ENCODE measurements at regions not wholly inside any gene's neighbourhood (a gene's known extent, or its start where the extent isn't known, plus 50 kb on each side); places are given as distances from the start of the nearest gene placed in this dataset.

- TF ChIP-seq POLR2A (IDR thresholded peaks at IDR 0.05) (no peak), CTCF (IDR thresholded peaks at IDR 0.05) (no peak)
- intact Hi-C loops (cut with DNase I) = no loop called here
- Histone ChIP-seq H3K36me3 (replicated peaks in 1 of 2) (no peaks in the 10 kb centered on the region), H3K4me3 (no peak overlapping the region), H3K27ac (no peak overlapping the region), H3K27me3 (no peaks in the 10 kb centered on the region), H3K9me3 (replicated peaks in 1 of 3) (no peaks in the 10 kb centered on the region), H3K4me1 (replicated peaks in 1 of 2) (no peaks in the 10 kb centered on the region)
- WGBS, 4 donors = 24 to 43% (median 29%) methylated on average over 4 of the region's 4 CpGs
- DNase-seq = no peak
These were observed 161.1 kb downstream of the SNAPC1 start for GRCh38 chr14:61923348-61923747.

- intact Hi-C loops (cut with DNase I) = no loop called here
- H3K9me3 ChIP-seq (replicated peaks in 1 of 3) = no peaks in the 10 kb centered on the region
- WGBS, 4 donors = 38 to 55% (median 47%) methylated on average over 5 of the region's 5 CpGs
- H3K27me3 ChIP-seq = no peaks in the 10 kb centered on the region
- TF ChIP-seq POLR2A (IDR thresholded peaks at IDR 0.05) (no peak), CTCF (IDR thresholded peaks at IDR 0.05) (peak in 1 of 6 experiments; percentile 16)
- H3K4me3 ChIP-seq = no peak overlapping the region
- DNase-seq = no peak
- no peaks in the 10 kb centered on the region for H3K4me1 ChIP-seq (replicated peaks in 1 of 2)
- H3K27ac ChIP-seq = no peak overlapping the region
- H3K36me3 ChIP-seq (replicated peaks in 1 of 2) = no peaks in the 10 kb centered on the region
These were observed 162.8 kb downstream of the SNAPC1 start for GRCh38 chr14:61925043-61925442.

GRCh38 chr14:61925732-61926435, 163.7 kb downstream of the SNAPC1 start:
- Histone ChIP-seq H3K4me3 (no peak overlapping the region), H3K27me3 (no peaks in the 10 kb centered on the region), H3K4me1 (replicated peaks in 1 of 2) (no peaks in the 10 kb centered on the region), H3K9me3 (replicated peaks in 1 of 3) (no peaks in the 10 kb centered on the region), H3K27ac (no peak overlapping the region), H3K36me3 (replicated peaks in 1 of 2) (no peaks in the 10 kb centered on the region)
- no peak for DNase-seq
- 83 to 95% (median 88%) methylated on average over 1 of the region's 1 CpG for WGBS, 4 donors
- TF ChIP-seq CTCF (IDR thresholded peaks at IDR 0.05) = no peak
- TF ChIP-seq POLR2A (IDR thresholded peaks at IDR 0.05) = no peak
- intact Hi-C loops (cut with DNase I) = no loop called here

- intact Hi-C loops (cut with DNase I) = no loop called here
- Histone ChIP-seq H3K4me1 (replicated peaks in 1 of 2) (no peaks in the 10 kb centered on the region), H3K27me3 (no peaks in the 10 kb centered on the region), H3K9me3 (replicated peaks in 1 of 3) (no peaks in the 10 kb centered on the region), H3K4me3 (no peak overlapping the region), H3K27ac (no peak overlapping the region), H3K36me3 (replicated peaks in 1 of 2) (no peaks in the 10 kb centered on the region)
- 22 to 41% (median 32%) methylated on average over 1 of the region's 1 CpG for WGBS, 4 donors
- DNase-seq = no peak
- TF ChIP-seq CTCF (IDR thresholded peaks at IDR 0.05) (no peak), POLR2A (IDR thresholded peaks at IDR 0.05) (no peak)
These were observed 164.8 kb downstream of the SNAPC1 start for GRCh38 chr14:61927060-61927459.

Data from adrenal gland (tissue), 9 donors.